ENCODE measurements at regions not wholly inside any gene's neighbourhood (a gene's known extent, or its start where the extent isn't known, plus 50 kb on each side); places are given as distances from the start of the nearest gene placed in this dataset.

GRCh38 chr2:238694136-238694755 lies 153.6 kb upstream of the TWIST2 start:
- no peak for TF ChIP-seq CTCF (IDR thresholded peaks at IDR 0.05)
- TF ChIP-seq POLR2A (IDR thresholded peaks at IDR 0.05): no peak
